Fibroblast of skin of left quadriceps (primary cell): ENCODE measurements at regions not wholly inside any gene's neighbourhood (a gene's known extent, or its start where the extent isn't known, plus 50 kb on each side); places are given as distances from the start of the nearest gene placed in this dataset.
"Not testable (repeated sequence)": the region's sequence is repeated elsewhere in the genome, so short reads cannot be mapped to it uniquely, and the experiment has no call there.

Experiments
- DNase-seq, 2 experiments: peaks; one replicate each; pipeline ENCODE4 v3.0.0-alpha.2; 2013; ENCODE audit warnings: low read depth in 2 of 2

DNA sequence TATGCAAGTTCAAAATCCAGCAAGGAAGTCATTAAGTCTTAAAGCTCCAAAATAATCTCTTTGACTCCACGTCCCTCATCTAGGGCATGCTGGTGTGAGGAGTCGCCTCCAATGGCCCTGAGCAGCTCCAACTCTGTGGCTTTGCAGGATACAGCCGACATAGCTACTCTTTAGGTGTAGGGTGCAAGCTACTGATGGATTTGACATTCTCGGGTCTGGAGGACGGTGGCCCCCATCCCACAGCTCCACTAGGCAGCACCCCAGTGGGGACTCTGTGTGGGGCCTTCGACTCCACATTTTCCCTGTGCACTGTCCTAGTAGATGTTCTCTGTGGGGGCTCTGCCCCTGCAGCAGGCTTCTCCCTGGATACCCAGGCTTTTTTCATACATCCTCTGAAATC lies 333.2 kb upstream of the FGF13 start:
- DNase-seq = no peak

DNA sequence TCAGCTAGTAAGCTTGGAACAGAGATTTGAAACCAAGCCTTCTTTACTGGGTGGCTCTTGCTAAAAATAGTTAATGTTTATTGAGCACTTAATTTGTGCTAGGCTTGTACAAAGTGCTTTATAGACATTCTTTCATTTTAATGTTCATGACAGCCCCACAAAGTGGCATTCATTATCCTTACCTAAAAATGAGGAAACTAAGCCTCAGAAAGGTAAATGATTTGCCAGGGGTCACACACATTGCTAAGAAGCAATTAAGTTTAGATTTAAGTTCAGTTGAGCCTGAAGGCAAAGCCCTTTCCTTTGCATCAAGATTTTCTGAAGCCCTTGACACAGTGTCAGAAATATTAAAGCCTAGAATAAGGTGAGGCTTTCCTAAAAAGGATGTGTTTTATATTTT lies 327.5 kb upstream of the FGF13 start:
- no peak for DNase-seq

DNA sequence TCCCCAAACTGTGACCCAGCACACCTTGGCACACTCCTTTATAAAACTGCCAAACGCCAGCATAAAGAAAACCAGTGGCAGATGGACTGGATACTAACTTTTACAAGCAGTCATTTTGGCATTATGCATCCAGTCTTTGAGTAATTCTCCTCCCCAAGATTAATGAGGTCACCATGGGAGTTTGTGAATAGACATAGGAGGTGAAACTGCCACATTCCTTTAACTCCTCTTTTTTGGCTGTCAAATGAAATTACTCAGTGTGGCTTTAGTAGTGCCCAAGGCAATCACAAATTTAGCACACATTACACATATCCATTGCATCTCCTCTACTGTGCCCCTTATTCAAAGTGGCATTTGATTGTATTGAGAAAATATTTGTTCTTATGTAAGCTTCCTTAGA lies 315.3 kb upstream of the FGF13 start:
- DNase-seq = no peak

DNA sequence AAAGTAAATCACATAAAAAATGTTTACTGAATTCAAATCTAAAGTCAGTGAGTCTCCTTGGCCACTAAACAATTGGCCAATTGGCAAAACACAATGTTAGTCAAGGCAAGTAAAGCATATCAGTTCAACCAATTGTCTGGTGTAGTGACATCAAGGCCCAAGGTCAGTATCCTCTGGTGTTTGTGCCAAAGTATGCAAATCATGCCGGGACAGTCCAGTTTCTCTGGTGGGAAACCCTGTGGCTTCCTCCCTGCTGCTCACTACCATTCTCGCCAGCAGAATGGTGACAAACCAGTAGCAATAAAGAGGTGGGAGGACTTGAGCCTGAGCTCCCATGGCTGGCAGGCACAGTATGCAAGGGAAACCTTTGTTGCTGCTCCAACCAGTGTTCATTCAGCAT lies 314.9 kb upstream of the FGF13 start:
- no peak for DNase-seq

DNA sequence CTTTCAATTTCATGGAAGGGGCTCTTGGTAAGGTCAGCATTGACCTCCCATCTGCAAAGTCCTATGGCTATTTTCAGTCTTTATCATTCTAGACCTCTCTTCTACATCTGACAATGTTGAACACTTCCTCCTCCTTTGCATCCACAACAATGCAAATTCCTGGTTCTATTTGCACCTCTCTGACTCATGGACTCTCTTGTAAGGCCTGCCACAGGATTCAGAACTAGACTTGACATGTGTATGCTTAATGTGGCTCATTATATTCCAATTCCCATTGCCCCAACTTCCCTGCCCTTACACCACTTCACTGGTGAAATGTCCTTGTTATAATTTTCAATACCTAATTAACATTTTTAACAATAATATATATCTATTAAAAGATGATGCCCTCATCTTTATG lies 314.3 kb upstream of the FGF13 start:
- DNase-seq = no peak

DNA sequence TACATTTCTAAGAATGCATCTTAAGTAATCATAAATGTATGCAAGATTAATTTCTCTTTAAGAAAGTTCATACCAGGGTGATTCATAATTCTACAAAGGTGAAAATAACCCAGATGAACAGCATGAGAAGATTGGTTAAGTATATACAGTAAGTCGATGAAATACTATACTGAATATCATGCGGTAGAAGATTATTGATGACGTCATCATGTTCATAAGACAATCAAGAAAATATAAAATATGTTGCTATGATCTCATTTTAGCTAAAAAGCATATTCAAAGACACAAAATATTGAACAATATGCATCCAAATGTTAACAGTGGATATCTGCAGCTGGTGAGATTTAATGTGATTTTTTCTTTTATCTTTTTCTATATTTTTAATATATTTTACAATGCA lies 312.0 kb upstream of the FGF13 start:
- no peak for DNase-seq

DNA sequence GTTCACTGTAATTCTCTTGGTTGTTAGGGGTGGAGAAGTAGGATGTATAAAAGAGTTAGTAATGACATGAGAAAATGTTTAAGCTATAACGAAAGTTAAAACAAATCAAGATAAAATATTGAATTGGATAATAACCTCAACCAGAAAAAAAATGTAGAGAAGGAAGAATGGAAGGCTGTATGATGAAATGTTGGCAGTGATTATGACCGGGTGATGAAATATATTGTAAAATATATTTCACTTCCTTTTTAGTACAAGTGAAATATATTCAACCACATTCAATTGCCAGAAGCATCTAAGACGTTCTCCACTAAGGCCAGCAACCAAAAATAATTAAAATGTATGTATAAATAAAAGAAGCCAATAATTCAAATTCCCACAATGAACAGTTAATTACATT lies 309.3 kb upstream of the FGF13 start:
- DNase-seq = no peak

DNA sequence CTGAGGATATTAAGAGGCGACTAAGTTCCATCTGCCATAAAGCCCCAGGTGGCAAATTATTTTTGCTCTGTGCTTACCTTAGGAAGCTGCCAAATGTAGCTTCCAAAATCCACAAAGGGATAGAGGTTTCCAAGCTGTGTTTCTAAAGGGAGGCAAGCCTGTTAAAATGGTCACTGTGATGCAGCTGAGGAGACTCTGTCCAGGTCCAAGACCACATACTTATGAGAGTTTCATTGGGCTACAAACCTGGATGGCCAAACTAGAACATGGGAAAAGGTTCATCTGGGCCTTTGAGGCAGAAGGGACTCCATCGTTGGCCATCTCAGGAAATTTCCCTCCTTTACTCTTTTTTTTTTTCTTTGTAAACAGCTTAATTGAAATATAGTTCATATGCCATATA lies 306.9 kb upstream of the FGF13 start:
- DNase-seq = no peak

DNA sequence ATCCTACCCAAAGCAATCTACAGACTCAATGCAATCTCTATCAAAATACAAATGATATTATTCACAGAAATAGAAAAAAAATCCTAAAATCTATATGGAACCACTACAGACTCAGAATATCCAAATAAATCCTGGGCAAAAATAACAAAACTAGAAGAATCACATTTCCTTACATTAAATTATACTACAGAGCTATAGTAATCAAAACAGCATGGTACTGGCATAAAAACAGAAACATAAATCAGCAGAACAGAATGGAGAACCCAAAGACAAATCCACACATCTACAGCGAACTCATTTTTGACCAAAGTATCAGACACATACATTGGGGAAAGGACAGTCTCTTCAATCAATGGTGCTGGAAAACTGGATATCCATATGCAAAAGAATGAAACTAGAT lies 304.1 kb upstream of the FGF13 start:
- no peak for DNase-seq

DNA sequence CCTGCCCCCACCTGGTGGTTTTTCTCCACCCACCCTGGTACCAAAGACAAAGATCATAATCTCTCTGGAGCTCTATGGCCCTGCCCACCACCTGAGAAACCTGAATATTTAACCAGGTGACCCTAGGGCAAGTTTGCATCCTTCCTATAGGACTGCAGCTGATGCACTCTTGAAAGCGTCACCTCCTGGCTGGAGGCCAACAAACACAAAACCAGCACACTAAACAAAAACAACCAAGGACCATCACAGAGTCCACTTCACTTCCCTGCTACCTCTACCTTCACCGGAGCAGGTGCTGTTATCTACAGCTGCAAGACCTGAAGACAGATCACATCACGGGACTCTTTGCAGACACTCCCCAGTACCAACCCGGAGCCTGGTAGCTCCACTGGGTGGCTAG lies 296.7 kb upstream of the FGF13 start:
- no peak for DNase-seq

DNA sequence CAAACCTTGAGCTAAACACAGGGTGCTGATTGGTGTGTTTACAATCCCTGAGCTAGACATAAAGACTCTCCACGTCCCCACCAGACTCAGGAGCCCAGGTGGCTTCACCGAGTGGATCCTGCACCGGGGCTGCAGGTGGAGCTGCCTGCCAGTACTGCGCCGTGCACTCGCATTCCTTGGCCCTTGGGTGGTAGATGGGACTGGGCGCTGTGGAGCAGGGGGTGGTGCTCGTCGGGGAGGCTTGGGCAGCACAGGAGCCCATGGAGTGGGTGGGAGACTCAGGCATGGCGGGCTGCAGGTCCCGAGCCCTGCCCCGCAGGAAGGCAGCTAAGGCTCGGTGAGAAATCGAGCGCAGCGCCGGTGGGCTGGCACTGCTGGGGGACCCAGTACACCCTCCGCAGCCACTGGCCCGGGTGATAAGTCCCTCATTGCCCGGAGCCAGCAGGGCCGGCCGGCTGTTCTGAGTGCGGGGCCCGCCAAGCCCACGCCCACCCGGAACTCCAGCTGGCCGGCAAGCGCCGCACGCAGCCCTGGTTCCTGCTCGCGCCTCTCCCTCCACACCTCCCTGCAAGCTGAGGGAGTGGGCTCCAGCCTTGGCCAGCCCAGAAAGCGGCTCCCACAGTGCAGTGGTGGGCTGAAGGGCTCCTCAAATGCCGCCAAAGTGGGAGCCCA lies 292.5 kb upstream of the FGF13 start:
- DNase-seq = not testable (repeated sequence)

DNA sequence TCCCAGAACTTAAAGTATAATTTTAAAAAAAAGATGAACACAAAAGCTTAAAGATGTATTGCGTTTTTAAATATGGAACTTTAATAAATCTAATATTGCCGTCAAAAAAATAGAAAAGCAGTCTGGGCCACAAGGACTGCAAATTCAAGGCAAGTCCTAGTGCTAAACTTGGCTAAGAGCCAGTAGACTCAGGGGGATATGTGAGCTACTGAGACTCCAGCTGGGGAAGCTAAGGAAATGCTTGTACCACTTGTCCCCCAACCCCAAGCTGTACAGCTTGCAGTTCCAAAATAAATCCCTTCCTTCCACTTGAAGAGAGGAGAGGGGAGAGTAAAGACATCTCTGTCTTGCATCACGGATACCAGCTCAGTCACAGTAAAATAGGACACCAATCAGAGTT lies 290.8 kb upstream of the FGF13 start:
- no peak for DNase-seq

DNA sequence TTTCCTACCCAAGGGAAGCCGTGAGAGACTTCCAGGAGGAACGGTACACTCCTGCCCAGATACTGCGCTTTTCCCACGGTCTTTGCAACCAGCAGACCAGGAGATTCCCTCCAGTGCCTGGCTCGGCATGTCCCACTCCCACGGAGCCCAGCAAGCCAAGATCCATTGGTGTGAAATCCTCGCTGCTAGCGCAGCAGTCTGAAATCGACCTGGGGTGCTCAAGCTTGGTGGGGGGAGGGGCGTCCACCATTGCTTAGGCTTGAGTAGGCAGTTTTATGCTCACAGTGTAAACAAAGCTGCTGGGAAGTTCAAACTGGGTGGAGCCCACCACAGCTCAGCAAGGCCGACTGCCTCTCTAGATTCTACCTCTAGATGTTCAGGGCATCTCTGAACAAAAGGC lies 284.8 kb upstream of the FGF13 start:
- DNase-seq = no peak

DNA sequence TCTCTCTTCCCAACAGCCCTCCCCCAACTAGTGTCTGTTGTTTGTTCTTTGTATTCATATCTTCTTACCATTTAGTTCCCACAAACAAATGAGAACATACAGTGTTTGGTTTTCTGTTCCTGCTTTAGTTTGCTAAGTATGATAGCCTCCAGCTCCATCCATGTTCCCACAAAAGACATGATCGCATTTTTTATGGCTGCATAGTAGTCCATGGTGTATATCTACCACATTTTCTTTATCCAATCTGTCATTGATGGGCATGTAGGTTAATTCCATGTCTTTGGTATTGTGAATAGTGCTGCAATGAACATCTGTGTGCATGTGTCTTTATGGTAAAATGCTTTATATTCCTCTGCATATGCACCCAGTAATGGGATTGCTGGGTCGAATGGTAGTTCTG lies 283.9 kb upstream of the FGF13 start:
- DNase-seq = no peak

DNA sequence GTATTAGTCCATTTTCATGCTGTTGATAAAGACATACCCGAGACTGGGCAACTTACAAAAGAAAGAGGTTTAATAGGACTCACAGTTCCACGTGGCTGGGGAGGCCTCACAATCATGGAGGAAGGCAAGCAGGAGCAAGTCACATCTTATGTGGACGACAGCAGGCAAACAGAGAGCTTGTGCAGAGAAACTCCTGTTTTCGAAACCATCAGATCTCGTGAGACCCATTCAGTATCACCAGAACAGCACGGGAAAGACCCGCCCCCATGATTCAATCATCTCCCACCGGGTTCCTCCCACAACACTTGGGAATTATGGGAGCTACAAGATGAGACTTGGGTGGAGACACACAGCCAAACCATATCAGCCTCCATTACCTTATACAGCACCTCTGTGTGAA lies 278.9 kb upstream of the FGF13 start:
- DNase-seq = not testable (repeated sequence)

DNA sequence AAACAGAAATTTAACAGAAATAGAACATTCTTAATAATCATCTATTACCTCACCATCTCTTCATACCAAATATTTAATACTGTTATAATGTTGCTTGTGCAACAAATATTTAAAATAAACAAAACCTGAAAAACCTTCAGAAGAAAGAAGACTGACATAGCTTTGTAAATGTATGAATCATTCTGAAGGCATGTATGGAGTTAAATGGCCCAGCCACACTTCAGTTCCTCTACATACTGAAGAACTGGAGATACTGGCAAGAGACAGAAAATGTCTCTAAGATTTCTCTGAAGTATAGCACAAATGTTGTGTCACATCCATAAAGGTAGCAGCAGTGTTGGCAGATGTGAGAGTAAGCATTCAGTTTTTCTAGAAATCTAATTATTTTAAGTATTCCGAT lies 275.3 kb upstream of the FGF13 start:
- DNase-seq = no peak

DNA sequence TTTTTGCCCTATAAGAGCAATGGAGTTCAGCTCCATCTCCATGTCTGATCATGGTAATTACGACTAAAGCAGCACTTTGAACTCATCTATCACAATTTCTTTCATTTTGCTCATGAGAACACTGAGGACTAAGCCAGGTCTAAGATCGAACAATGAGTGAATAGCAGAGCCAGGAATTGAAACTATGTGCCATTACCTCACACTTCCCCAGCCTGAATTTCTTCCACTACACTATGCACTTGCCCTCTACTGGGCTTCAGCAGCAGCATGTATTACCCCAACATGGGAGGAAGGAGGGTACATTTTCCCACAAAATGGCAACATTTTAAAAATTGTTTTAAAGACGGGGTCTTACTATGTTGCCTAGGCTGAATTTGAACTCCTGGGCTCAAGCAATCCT lies 274.7 kb upstream of the FGF13 start:
- no peak for DNase-seq

DNA sequence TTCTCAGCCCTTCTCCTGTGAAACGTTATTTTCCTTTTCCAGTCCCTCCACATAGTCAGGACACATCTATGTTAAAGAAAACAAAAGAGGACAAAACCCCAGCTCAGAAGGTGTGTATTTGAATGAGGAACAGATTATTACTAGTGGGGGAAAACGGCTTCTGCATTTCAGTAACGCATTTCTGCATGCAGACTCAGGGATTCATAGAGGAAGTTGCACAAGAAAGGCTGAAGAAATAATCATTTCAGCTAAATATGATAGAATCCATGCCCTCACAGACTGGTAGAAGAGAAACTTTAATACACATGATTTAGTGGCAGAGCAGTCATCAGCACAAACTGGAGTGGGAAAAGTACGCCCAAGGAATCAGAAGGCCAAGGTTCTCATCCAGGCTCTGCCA lies 270.8 kb upstream of the FGF13 start:
- no peak for DNase-seq

DNA sequence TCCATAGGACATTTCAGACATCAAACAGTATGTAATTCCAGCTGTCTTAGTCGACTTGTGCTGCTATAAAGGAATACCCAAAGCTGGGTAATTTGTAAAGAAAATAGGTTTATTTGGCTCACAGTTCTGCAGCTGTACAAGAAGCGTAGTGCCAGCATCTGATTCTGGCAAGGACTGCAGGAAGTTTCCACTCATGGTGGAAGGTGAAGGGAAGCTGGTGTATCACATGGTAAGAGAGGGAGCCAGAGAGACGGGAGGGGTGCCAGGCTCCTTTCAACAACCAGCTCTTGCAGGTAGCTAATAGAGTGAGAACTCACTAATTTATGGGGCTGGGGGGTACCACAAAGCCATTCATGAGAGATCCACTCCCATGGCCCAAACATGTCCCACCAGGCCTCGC lies 253.0 kb upstream of the FGF13 start:
- DNase-seq = no peak

DNA sequence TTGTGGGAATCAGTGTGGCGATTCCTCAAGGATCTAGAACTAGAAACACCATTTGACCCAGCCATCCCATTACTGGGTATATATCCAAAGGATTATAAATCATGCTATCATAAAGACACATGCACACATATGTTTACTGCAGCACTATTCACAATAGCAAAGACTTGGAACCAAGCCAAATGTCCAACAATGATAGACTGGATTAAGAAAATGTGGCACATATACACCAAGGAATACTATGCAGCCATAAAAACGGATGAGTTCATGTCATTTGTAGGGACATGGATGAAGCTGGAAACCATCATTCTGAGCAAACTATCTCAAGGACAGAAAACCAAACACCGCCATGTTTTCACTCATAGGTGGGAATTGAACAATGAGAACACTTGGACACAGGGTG lies 250.9 kb upstream of the FGF13 start:
- not testable (repeated sequence) for DNase-seq

DNA sequence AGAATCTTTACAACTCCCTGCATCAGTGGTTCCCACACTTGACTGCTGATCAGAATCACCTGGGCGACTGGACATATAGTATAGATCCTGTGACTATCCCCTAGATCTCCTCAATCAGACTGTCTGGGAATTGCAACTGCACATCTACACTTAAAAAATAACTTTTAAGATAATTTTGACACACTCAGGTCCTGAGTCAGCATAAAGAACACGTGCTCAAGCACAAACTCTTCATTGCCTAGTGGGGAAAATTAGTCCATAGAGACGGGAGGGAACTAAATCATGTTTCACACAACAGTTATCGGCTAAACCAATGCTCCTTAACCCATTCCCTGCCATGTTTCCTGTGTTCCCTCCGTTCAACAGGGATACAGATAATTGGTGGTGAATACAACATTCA lies 243.5 kb upstream of the FGF13 start:
- DNase-seq = no peak

DNA sequence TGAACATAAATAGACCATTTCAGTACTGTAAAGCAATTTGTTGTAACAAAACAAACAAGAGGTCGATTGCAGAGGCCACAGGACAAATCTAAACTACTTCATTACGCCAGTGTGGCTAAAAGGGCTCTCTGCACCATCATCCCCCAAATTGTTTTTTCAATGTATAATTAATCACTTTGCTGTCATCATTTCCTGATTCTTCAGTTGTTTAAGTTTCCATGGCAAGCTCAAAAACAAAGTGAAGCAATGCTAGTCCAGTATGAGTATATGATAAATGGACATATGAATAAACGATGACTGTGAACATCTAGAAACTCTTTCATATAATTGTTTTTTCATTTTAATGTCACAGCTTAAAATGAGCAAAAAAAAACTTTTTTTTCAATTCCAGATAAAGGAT lies 235.4 kb upstream of the FGF13 start:
- no peak for DNase-seq

DNA sequence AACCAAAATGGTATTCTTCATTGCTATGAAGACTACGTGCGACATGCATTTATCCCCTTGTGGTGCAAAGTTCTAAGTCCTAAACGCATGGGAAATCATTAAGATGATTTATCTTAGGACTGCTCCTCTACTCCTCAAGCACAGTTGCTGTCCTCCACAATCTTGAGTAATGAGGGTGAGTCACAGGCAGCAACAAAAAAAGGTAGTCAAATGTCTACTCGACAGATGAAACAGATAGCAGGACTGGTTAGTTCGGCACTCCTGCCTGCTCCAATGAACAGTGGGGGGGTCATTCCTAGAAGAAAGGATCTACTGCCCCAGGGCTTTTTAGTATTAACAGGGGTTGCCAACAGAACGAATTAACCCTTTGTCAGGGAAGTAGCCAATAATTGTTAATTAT lies 233.7 kb upstream of the FGF13 start:
- DNase-seq = no peak

DNA sequence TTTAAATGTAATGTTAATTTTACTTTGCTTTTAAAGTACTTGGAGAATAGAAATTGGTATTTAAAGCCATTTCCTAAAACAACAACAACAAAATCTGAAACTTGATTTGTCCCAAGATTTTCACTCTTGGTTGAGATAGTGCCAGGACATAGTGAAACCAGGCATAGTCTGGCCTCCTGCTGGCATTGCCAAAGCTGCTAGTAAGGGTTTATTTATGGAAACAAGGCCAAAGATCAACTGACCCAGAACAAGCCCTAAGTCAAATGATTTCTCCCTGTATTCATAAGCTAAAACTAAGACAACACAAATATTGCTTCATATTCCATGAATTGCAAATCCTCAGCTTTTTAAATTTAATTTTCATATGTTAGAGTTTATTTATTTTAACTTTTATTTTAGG lies 227.5 kb upstream of the FGF13 start:
- DNase-seq = no peak

DNA sequence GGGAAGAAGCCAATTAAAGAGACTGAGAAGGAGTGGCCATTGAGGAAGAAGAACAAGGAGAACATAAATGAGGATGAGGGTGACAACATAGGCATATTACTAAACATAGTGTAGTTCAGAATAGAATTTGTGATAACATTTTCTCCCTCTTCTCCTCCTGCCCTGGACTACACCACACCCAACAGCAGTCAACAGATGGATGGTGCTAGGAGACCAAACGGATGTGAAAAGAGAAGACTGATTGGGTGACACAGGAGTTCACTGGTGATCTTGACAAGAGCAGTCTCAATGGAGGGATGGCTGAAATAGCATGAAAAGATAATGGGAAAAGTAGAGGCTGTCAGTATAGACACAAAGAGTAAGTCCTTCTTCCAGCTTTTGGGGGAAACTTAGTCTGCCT lies 226.5 kb upstream of the FGF13 start:
- DNase-seq = no peak
